ENCODE measurements at regions not wholly inside any gene's neighbourhood (a gene's known extent, or its start where the extent isn't known, plus 50 kb on each side); places are given as distances from the start of the nearest gene placed in this dataset.

DNA sequence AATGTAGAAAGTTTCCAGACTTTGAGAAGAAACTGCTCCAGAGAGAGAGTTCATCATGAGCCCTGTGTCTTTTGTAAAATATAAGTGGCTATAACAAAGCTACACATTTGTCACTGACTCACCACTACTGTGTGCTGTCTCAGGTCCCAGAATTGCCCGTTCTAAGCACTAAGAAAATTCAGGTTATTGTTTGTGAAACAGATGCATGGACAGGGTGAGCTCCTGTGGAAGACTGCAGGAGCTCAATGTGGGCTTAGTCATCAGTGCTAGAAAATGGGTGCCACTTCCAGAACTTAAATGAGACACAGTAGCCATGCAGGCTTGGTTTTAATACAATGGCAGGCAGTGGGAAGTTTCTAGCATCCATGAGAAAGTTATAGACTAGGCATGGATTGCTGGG, 251.4 kb upstream of the RBMY1B start:
- TF ChIP-seq, protein P1, sequence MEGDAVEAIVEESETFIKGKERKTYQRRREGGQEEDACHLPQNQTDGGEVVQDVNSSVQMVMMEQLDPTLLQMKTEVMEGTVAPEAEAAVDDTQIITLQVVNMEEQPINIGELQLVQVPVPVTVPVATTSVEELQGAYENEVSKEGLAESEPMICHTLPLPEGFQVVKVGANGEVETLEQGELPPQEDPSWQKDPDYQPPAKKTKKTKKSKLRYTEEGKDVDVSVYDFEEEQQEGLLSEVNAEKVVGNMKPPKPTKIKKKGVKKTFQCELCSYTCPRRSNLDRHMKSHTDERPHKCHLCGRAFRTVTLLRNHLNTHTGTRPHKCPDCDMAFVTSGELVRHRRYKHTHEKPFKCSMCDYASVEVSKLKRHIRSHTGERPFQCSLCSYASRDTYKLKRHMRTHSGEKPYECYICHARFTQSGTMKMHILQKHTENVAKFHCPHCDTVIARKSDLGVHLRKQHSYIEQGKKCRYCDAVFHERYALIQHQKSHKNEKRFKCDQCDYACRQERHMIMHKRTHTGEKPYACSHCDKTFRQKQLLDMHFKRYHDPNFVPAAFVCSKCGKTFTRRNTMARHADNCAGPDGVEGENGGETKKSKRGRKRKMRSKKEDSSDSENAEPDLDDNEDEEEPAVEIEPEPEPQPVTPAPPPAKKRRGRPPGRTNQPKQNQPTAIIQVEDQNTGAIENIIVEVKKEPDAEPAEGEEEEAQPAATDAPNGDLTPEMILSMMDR (IDR thresholded peaks at IDR 0.05), result no peak
- TF ChIP-seq EP300 (IDR thresholded peaks at IDR 0.05; ENCODE audit: low read depth) (no peak), POLR2A (IDR thresholded peaks at IDR 0.05) (no peak), POLR2AphosphoS5 (IDR thresholded peaks at IDR 0.05) (no peak)
